ENCODE measurements at regions not wholly inside any gene's neighbourhood (a gene's known extent, or its start where the extent isn't known, plus 50 kb on each side); places are given as distances from the start of the nearest gene placed in this dataset.

DNA sequence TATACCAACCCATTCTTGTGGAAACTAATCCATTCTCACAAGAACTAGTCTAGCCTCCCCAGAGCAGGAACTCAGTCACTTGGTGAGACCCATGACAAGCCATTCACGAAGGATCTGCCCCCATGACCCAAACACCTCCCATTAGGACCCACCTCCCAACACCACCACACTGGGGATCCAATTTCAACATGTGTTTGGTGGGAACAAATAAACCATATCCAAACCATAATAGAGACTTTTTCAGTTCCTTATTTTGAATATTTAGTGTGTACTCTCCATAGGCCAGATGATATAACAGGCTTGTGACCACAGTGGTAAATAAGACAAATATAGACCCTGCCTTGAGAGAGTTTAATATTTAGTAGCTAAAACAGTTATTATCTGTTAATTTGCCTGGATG lies 227.5 kb upstream of the SERP2 start:
- TF ChIP-seq POLR2AphosphoS5 (IDR thresholded peaks at IDR 0.05) (no peak), POLR2A (IDR thresholded peaks at IDR 0.05) (no peak)
- TF ChIP-seq, protein P1, sequence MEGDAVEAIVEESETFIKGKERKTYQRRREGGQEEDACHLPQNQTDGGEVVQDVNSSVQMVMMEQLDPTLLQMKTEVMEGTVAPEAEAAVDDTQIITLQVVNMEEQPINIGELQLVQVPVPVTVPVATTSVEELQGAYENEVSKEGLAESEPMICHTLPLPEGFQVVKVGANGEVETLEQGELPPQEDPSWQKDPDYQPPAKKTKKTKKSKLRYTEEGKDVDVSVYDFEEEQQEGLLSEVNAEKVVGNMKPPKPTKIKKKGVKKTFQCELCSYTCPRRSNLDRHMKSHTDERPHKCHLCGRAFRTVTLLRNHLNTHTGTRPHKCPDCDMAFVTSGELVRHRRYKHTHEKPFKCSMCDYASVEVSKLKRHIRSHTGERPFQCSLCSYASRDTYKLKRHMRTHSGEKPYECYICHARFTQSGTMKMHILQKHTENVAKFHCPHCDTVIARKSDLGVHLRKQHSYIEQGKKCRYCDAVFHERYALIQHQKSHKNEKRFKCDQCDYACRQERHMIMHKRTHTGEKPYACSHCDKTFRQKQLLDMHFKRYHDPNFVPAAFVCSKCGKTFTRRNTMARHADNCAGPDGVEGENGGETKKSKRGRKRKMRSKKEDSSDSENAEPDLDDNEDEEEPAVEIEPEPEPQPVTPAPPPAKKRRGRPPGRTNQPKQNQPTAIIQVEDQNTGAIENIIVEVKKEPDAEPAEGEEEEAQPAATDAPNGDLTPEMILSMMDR (IDR thresholded peaks at IDR 0.05): no peak
